ENCODE measurements at regions not wholly inside any gene's neighbourhood (a gene's known extent, or its start where the extent isn't known, plus 50 kb on each side); places are given as distances from the start of the nearest gene placed in this dataset.

DNA sequence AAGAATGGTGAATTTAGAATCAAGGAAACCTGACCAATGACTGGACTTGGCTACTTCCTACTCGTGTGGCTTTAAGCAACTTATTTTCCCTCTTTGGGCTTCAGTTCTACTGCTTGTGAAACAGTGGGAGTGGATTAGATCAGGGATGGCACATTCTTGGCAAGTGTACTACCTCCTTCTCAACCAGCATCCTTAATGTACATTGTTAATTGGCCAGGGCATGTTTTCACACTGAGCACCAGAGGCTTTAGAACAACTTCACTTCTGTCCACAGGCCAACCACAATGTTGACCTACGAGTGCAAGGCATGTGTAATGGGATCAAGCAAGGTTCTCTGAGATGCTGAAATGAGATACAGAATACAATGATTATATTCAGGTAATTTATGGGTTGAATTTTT lies 315.3 kb downstream of the ADRA2A start:
- TF ChIP-seq, protein P1, sequence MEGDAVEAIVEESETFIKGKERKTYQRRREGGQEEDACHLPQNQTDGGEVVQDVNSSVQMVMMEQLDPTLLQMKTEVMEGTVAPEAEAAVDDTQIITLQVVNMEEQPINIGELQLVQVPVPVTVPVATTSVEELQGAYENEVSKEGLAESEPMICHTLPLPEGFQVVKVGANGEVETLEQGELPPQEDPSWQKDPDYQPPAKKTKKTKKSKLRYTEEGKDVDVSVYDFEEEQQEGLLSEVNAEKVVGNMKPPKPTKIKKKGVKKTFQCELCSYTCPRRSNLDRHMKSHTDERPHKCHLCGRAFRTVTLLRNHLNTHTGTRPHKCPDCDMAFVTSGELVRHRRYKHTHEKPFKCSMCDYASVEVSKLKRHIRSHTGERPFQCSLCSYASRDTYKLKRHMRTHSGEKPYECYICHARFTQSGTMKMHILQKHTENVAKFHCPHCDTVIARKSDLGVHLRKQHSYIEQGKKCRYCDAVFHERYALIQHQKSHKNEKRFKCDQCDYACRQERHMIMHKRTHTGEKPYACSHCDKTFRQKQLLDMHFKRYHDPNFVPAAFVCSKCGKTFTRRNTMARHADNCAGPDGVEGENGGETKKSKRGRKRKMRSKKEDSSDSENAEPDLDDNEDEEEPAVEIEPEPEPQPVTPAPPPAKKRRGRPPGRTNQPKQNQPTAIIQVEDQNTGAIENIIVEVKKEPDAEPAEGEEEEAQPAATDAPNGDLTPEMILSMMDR (conservative IDR thresholded peaks at IDR 0.05; ENCODE audit: low read length), result no peak
- TF ChIP-seq EZH2phosphoT487 (IDR thresholded peaks at IDR 0.05; ENCODE audit: borderline replicate concordance), result no peak

Data from Loucy (cell line).